ENCODE measurements at regions not wholly inside any gene's neighbourhood (a gene's known extent, or its start where the extent isn't known, plus 50 kb on each side); places are given as distances from the start of the nearest gene placed in this dataset.

DNA sequence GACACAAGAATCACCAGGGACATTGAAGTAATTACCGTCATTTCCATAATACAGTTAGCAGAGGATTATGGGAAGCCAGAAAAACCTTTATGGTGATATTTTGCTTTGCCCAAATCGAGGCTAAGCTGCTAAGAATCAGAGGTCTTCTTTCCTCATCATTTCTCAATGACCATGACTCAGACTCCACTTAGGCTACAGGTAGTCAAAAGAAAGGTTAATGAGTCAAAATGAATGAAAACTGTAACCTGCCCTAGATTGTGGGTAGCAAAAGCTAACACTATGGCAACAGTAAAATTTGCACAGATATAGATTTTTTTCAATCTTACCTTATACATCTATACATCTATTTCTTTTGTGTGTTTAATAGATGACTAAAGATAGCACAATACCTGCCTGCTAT is 185.8 kb downstream of the CARTPT start:
- TF ChIP-seq, protein P1, sequence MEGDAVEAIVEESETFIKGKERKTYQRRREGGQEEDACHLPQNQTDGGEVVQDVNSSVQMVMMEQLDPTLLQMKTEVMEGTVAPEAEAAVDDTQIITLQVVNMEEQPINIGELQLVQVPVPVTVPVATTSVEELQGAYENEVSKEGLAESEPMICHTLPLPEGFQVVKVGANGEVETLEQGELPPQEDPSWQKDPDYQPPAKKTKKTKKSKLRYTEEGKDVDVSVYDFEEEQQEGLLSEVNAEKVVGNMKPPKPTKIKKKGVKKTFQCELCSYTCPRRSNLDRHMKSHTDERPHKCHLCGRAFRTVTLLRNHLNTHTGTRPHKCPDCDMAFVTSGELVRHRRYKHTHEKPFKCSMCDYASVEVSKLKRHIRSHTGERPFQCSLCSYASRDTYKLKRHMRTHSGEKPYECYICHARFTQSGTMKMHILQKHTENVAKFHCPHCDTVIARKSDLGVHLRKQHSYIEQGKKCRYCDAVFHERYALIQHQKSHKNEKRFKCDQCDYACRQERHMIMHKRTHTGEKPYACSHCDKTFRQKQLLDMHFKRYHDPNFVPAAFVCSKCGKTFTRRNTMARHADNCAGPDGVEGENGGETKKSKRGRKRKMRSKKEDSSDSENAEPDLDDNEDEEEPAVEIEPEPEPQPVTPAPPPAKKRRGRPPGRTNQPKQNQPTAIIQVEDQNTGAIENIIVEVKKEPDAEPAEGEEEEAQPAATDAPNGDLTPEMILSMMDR (optimal IDR thresholded peaks at IDR 0.05 in 1 of 3, IDR thresholded peaks at IDR 0.05 in 1 of 3, conservative IDR thresholded peaks at IDR 0.05 in 1 of 3; ENCODE audit: extremely low read depth in 1 of 3, insufficient read depth in 2 of 3, low read length in 3 of 3), result no peak
- no peak for TF ChIP-seq EZH2 (IDR thresholded peaks at IDR 0.05; ENCODE audit: low read length)
